GM19351 (cell line): ENCODE measurements at regions not wholly inside any gene's neighbourhood (a gene's known extent, or its start where the extent isn't known, plus 50 kb on each side); places are given as distances from the start of the nearest gene placed in this dataset.
A peak's percentile ranks its signal among the peaks of the same experiment; 100 is the strongest.
"Not testable (repeated sequence)": the region's sequence is repeated elsewhere in the genome, so short reads cannot be mapped to it uniquely, and the experiment has no call there.

Source experiments
- ATAC-seq: cut with Tn5 transposase; IDR thresholded peaks from one replicate; pipeline ENCODE4 v1.9.1; 2021; ENCODE audit warnings: mild to moderate bottlenecking, moderate library complexity; ENCODE audit not compliant: unreplicated experiment

DNA sequence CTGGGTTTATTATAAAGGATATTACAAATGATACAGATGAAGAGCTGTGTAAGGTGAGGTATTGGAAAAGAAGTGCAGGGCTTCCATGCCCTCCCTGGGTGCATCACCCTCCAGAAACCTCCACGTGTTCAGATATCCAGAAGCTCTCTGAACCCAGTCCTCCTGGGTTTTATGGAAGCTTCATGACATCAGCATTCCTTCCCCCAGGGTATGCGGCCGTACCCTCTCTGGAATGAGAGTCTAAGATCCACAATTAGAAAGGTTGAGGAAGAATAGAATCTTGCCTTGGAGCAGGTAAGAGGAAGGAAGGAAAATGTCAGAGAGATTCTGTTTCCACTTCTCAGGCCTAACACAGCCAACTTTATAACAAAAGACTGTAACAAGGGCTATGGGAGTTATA is 208.2 kb upstream of the DCC start:
- ATAC-seq, result no peak

GRCh38 chr18:52136532-52136931 is 203.5 kb upstream of the DCC start:
- ATAC-seq, result no peak

DNA sequence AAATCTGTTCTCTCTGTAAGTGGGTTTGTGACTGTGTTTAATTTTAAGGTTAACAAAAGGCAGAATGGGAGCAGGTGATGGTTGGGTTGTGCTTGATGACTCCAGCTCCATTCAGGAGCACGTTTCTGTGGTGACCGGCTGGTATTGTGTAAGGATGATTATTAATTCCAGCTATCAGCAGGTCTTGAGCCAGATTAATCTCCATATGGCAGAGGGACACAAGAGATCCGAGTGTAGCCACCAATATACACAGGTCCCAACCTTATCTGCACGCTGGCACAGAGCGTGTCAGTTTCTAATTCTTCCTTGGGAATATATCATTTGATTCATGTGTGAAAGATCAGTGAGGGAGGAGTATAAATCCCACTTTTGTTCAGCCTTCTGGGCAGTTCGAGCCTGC is 199.0 kb upstream of the DCC start:
- no peak for ATAC-seq

DNA sequence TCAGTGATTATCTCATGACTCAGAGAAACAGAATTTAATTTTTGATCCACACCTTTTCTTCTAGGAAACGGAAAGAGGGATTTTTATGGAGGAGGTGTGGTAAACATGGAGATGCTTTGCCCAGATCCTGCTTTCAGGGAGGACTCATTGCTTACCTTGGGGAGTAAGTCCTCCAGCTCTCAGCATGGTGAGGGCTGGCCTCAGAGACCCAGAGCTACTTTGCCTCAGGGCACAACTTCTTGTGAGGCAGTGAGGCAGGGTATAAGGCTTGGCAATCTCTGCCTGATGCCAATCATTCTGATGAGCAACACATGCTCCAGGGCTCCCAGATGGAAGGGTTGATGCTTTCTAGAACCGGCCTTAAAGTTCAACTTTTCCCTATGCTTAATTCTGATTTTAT is 189.9 kb upstream of the DCC start:
- ATAC-seq, result no peak

- ATAC-seq, result peak; percentile 73
Observed at GRCh38 chr18:52152036-52152435, 188.0 kb upstream of the DCC start.

- no peak for ATAC-seq
Observed at GRCh38 chr18:52156166-52156565, 183.8 kb upstream of the DCC start.

- ATAC-seq, result no peak
Observed at GRCh38 chr18:52160636-52161035, 179.4 kb upstream of the DCC start.

DNA sequence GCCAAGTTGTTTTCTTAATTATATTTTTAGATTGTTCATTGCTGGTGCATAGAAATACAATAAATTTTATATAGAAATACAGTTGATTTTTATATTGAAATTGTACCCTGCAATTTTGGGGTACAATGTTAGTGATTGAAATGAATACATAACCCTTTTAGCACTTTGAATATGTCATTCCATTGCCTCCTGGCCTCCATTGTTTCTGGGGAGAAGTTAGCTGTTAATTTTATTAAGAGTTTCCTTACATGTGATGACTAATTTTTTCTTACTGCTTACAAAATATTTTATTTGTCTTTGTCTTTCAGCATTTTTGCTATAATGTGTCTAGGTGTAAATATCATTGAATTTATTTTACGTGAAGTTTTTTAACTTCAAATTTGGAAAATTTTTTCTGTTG is 176.5 kb upstream of the DCC start:
- no peak for ATAC-seq

GRCh38 chr18:52168131-52168530 is 171.9 kb upstream of the DCC start:
- not testable (repeated sequence) for ATAC-seq

DNA sequence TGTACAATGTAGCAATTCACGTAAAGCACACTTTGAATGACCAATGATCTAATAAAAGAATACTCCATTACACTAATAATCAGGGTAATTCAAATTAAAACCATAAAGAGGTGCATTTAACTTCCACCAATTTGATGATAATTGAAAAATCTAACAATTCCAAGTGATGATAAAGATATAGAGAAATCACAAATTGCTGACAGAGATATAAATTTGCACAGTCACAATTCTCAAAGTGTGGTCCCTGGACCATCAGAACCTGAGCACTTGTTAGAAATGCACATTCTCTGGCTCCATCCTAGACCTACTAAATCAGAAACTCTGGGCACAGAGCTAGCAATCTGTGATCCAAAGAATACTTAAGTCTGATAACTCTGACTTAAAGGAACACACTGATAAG is 165.8 kb upstream of the DCC start:
- ATAC-seq, result no peak

DNA sequence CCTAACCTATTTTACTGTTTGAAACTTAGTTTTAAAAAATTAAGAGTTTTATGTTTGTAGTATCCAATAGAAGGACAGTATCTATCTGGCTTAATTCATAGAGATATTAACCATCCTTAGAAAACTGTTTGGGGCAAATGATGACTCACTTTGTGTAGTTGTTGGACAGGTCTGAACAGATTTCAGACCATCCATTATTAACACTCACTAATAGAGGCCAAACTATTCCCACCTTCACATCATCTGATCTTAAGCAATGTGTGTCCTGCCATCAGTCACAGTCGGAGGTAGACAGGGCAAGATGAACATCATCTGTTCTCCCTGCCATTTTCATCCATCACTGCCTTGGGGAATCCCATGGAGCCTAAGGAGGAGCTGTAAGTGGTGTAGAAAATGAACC is 164.6 kb upstream of the DCC start:
- ATAC-seq, result no peak

GRCh38 chr18:52183107-52183506 is 156.9 kb upstream of the DCC start:
- no peak for ATAC-seq

- ATAC-seq, result no peak
Observed at GRCh38 chr18:52190195-52190594, 149.8 kb upstream of the DCC start.

DNA sequence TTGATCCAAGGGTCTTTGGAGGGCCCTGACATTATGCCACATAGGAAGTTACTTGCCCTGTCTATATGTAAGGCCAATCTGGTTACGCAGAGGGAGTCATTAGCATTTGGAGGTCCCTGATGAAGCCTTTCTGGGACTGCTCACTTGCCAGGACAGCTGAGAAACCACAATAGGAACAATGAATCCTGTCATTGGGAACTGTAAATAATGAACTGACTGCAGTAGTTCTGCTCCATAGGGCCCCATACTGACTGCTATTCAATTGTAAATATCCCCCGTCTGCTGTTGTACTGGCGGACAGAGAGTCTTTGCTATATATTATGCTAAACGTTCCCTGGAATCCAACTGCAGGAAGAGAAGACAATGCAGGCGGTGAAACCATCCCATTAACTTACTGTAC is 149.4 kb upstream of the DCC start:
- ATAC-seq, result no peak

DNA sequence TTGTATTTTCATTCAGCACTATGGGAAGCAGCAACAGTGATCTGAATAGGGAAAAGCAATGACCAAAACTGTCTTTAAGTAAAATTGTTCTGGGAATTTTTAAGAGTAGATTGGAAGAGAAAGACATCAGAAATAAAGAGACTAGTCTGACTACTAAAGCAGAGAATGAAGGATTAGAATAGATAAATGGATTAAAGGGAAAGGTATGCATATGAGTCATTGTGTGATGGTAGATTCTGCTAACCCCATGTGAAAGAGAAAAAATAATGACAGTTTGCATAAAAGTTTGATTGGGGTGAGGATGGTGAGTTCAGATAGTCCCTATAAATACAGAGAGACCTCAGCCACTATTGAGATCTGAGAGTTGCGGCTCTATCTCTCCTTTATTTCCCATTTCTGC is 139.6 kb upstream of the DCC start:
- no peak for ATAC-seq

GRCh38 chr18:52200921-52201663 is 138.9 kb upstream of the DCC start:
- no peak for ATAC-seq

- no peak for ATAC-seq
Observed at GRCh38 chr18:52208646-52209045, 131.4 kb upstream of the DCC start.

DNA sequence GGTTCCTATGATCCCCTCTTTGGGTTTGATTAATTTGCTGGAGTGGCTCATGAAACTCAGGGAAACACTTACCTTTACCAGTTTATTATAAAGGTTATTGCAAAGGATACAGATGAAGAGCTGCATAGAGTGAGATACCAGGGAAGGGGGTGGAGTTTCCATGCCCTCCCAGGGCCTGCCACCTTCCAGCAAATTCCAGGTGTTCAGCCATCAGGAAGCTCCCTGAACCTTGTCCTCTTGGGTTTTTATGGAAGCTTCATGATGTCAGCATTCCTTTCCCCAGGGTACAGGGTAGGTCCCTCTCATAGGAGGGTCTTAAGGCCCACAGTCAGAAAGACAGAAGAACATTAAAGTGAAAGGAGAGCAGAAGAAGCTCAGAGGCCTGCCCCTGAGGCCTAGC is 123.9 kb upstream of the DCC start:
- ATAC-seq, result no peak

- no peak for ATAC-seq
Observed at GRCh38 chr18:52216666-52217065, 123.3 kb upstream of the DCC start.

GRCh38 chr18:52219102-52219501 is 120.9 kb upstream of the DCC start:
- no peak for ATAC-seq

GRCh38 chr18:52220062-52220591 is 119.9 kb upstream of the DCC start:
- ATAC-seq, result no peak

DNA sequence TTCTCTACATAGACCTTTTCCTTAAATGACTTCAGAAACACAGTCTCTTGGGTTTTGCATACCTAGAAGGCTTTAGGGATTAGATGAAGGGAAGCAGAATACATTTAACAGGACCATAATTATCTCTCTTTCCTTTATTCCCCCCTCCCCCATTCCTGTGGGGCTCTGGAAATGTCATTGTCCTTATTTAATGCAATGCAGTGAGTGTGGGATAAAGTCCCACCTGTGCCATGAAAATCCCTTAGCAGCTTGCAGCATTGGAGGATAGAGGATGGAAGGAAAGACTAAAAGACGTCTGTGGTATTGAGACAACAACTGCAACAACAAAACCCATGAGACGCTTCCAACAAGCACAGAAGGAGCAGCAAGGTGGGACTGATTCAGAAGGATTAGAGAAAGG is 117.8 kb upstream of the DCC start:
- ATAC-seq, result no peak

GRCh38 chr18:52227536-52227935 is 112.5 kb upstream of the DCC start:
- ATAC-seq, result no peak
